GM23248 (cell line): ENCODE measurements at regions not wholly inside any gene's neighbourhood (a gene's known extent, or its start where the extent isn't known, plus 50 kb on each side); places are given as distances from the start of the nearest gene placed in this dataset.

Experiments used
- EZH2 ChIP-seq: fragments of 200-600 bp; sonication (generic); IDR thresholded peaks from 2 replicates; pipeline ENCODE4 v1.6.1; 2018; ENCODE audit warnings: antibody characterized with exemption, mild to moderate bottlenecking; ENCODE audit not compliant: insufficient read depth, poor library complexity, severe bottlenecking
- EZH2phosphoT487 ChIP-seq: fragments of 200-600 bp; sonication (generic); IDR thresholded peaks from 2 replicates; pipeline ENCODE4 v1.6.1; 2018; ENCODE audit warnings: antibody characterized with exemption, moderate library complexity, mild to moderate bottlenecking, low read depth; ENCODE audit not compliant: insufficient read depth

DNA sequence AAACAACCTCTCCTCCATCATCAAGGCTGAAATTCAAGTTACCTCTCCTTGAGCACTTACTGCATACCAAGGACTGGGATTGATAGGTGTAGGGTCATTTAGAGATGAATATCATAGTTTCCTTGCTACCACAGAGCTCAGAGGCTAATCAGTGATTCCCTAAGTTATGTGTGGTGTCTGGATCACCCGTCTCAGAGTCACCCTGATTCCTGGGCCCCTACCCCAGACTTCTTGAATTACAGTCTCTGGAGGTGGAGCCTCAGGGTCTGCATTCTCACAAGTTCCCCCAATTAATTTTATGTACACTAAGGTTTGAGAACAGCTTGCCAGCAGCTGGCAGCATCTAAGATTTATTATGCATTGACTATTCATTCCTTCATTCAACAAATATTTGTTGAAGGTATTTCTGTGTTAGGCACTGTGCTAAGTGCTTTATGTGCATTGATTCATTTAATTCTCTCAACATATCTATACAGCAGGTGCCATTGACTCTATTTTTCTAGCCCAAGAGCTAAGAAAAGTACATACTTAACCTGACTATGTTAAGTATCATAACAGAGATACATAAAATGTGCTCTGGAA, 182.9 kb upstream of the FGGY start:
- TF ChIP-seq EZH2: no peak
- TF ChIP-seq EZH2phosphoT487: no peak
